Central memory CD8-positive, alpha-beta T cell (primary cell): ENCODE measurements at regions not wholly inside any gene's neighbourhood (a gene's known extent, or its start where the extent isn't known, plus 50 kb on each side); places are given as distances from the start of the nearest gene placed in this dataset.

Experiments used
- ATAC-seq: fragments of 150-1000 bp; cut with Tn5 transposase; replicated peaks from 2 replicates; pipeline ENCODE4 v1.10.0; 2022; ENCODE audit warnings: mild to moderate bottlenecking, moderate FRiP score, moderate number of reproducible peaks; ENCODE audit not compliant: poor library complexity, severe bottlenecking; ENCODE audit errors: extremely low read depth
- DNase-seq, 2 donors: peaks; one replicate each; pipeline ENCODE4 v3.0.0; 2021; ENCODE audit warnings: low spot score in 2 of 2
- H3K27ac Mint-ChIP-seq: one replicate; pipeline ENCODE4 v1.8.0; 2022; ENCODE audit warnings: low read depth, mild to moderate bottlenecking, moderate library complexity, mixed read lengths
- H3K27me3 Mint-ChIP-seq: one replicate; pipeline ENCODE4 v1.8.0; 2022; ENCODE audit warnings: mixed read lengths
- H3K36me3 Mint-ChIP-seq: one replicate; pipeline ENCODE4 v1.8.0; 2022; ENCODE audit warnings: mild to moderate bottlenecking, moderate library complexity, mixed read lengths; ENCODE audit not compliant: insufficient read depth
- H3K4me1 Mint-ChIP-seq: one replicate; pipeline ENCODE4 v1.8.0; 2022; ENCODE audit warnings: mixed read lengths
- H3K4me3 Mint-ChIP-seq: one replicate; pipeline ENCODE4 v1.8.0; 2022; ENCODE audit warnings: mild to moderate bottlenecking, moderate library complexity, mixed read lengths
- H3K9me3 Mint-ChIP-seq: one replicate; pipeline ENCODE4 v1.8.0; 2022; ENCODE audit warnings: mixed read lengths

DNA sequence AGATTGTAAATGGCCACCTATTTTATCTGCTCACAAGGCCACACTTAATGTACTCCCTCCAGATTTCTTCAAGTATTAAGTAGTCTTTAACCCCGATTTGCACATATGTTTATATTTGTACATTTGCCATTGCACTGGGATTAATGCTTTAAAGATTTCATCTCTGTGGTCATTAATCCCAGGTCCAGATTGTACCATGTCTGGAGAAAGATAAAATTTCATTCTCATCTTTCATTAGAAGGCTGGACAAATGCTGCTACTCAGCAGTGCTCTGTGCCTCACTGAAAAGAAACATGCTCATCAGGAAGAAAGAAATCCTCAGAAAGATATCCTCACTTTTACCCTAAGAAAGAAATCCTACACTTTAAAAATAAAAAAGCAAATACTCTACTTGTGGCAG is 62.5 kb upstream of the LRRC3B start:
- Mint-ChIP-seq H3K4me3 (no peak overlapping the region), H3K36me3 (no peaks in the 10 kb centered on the region), H3K27ac (no peak overlapping the region), H3K27me3 (no peaks in the 10 kb centered on the region), H3K4me1 (no peaks in the 10 kb centered on the region), H3K9me3 (no peaks in the 10 kb centered on the region)
- ATAC-seq (no peak), DNase-seq (no peak)

DNA sequence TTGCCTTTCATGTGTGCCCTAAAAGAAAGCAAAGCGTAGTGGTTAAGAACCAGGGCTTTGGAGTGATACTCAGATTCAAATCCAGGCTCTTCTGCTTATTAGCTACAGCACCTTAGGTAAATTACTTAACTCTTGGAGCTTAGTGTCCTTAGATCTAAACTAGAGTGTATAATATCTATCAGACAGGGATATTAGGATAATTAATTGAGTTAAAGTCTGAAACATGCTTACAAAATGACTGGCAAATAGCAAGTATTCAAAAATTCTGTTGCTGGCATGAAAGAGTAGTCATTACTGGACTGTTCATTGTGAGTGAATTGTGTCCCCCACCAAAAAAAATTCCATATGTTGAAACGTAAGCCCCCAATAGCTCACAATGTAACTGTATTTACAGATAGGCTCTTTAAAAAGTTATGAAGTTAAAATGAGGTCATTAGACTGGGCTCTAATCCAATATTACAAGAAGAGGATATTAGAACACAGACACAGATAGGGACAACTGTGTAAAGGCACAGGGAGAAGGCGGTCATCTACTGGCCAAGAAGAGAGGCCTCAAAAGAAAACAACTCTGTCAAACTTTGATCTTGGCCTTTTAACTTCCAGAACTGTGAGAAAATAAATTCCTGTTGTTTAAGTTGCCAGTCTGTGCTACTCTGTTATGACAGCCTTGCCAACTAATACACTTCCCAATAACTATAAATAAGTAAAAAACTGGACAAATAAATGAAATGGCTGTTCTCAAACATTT is 60.4 kb upstream of the LRRC3B start:
- H3K4me3 Mint-ChIP-seq = no peak overlapping the region
- no peaks in the 10 kb centered on the region for H3K36me3 Mint-ChIP-seq
- DNase-seq (no peak), ATAC-seq (no peak)
- no peaks in the 10 kb centered on the region for H3K4me1 Mint-ChIP-seq
- no peaks in the 10 kb centered on the region for H3K27me3 Mint-ChIP-seq
- no peaks in the 10 kb centered on the region for H3K9me3 Mint-ChIP-seq
- no peak overlapping the region for H3K27ac Mint-ChIP-seq
